Stimulated activated CD4-positive, alpha-beta T cell treated with anti-CD3 and anti-CD28 coated beads, Interleukin-1b, Interleukin-23, amount 100 ng/mL, for 24 hours (primary cell): ENCODE measurements at regions not wholly inside any gene's neighbourhood (a gene's known extent, or its start where the extent isn't known, plus 50 kb on each side); places are given as distances from the start of the nearest gene placed in this dataset.
A peak's percentile ranks its signal among the peaks of the same experiment; 100 is the strongest.

Experiments
- DNase-seq, 4 experiments: peaks; one replicate each; pipeline ENCODE4 v3.0.0-alpha.2; 2020; ENCODE audit warnings: low read depth in 4 of 4, low spot score in 1 of 4

GRCh38 chr6:132934496-132934895 is 120.1 kb downstream of the RPS12 start:
- DNase-seq: no peak

DNA sequence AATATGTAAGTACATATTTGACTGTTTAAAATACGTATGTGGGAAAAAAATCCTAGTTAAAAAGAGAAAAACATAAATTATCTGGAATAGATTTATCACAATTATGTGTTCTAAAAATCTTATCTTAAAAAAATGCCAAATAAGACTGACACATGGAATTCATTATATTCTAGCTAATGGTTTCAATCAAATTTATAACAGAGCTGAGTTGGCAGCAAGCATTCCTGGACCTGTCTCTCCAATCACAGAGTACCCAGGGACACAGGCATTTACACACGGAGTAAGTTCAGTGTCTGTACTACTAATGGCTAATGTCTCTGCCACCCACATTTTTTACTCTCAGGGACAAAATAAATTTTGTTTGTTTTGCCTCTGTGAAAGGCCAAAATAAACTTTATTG is 122.3 kb downstream of the RPS12 start:
- DNase-seq: no peak

- peak in 1 of 4 experiments; percentile 0 for DNase-seq
Measured at GRCh38 chr6:132937466-132937906, 123.1 kb downstream of the RPS12 start.

- no peak for DNase-seq
Measured at GRCh38 chr6:132948889-132949288, 134.5 kb downstream of the RPS12 start.

- no peak for DNase-seq
Measured at GRCh38 chr6:132950566-132950965, 136.2 kb downstream of the RPS12 start.

DNA sequence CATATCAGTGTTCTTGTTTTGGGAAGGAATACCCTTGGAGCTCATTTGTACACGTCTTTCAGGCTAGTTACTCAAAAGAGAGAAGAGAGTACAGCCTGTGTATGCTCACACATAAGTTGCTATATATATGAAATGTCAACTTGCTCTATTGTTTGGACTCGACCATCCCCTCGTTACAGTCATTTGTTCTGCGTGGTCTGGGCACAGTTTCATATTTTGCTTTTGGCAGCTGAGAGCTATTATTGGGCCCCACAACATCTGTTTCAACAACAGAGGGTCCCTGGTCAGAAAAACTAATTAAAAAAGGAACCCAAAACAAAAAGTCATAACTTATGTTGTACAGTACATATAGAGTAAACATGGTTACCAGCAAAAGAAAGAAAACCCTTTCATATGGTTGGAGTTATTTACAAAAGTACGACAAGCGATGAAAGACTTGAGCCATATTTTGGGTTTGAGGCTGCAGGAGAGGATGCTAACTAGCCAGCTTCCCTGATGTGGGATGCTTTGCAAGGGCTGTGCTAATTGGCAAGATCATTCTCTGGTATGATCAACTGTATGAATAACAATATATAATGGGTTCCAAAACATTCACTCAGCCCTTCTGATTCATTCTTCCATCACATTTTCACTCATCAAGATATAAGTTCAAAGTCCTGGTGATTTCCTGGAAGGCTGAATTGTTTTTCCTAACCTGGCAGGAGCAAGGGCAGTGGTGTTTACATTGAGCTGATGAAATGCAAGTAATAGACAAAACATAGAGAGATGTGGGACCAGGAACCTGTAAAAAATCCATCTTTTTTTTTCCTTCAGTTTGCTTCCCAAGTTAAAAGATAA is 137.9 kb downstream of the RPS12 start:
- no peak for DNase-seq

- no peak for DNase-seq
Measured at GRCh38 chr6:132952986-132953385, 138.6 kb downstream of the RPS12 start.

DNA sequence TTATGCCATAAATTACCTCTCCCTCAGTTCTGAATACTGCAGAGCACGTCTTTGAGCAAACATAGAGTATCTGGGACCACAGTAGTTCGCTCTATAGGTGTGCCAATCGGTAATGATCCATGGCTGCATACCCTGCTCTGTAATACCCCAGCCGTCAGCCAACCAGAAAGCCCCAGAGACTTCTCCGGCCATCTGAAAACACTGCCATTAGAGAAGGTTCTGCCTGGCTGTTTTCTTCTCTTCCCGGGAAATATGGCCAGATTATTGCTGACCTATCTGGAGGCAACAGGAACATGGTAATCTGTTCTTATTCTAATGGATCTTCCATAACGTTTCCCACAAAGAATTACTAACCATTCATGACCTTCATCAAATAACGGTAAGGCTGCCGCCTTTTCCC is 139.9 kb downstream of the RPS12 start:
- no peak for DNase-seq

GRCh38 chr6:132954936-132955335 is 140.6 kb downstream of the RPS12 start:
- no peak for DNase-seq

GRCh38 chr6:132959639-132960326 is 145.4 kb downstream of the RPS12 start:
- no peak for DNase-seq

GRCh38 chr6:132960720-132961119 is 146.4 kb downstream of the RPS12 start:
- no peak for DNase-seq

DNA sequence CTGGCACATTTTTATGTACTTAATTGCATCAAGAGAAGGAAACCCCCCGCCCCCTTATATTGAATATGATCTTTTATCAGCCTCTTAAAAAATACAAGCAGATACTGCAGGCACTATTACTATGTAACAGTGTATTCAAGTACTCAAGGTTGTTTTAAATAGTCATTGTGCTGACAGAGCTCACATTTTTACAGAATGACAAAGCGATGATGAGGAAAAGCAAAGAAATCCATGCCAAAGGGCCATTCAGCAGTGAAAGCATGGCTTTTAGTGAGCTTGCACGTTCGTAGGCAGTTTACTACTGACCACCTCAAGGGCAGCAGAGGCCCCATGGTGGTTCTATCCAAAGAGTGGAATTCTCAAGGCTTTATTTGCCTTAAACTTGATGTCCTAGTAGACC is 146.8 kb downstream of the RPS12 start:
- DNase-seq: no peak

- DNase-seq: no peak
Measured at GRCh38 chr6:132961610-132962009, 147.2 kb downstream of the RPS12 start.

DNA sequence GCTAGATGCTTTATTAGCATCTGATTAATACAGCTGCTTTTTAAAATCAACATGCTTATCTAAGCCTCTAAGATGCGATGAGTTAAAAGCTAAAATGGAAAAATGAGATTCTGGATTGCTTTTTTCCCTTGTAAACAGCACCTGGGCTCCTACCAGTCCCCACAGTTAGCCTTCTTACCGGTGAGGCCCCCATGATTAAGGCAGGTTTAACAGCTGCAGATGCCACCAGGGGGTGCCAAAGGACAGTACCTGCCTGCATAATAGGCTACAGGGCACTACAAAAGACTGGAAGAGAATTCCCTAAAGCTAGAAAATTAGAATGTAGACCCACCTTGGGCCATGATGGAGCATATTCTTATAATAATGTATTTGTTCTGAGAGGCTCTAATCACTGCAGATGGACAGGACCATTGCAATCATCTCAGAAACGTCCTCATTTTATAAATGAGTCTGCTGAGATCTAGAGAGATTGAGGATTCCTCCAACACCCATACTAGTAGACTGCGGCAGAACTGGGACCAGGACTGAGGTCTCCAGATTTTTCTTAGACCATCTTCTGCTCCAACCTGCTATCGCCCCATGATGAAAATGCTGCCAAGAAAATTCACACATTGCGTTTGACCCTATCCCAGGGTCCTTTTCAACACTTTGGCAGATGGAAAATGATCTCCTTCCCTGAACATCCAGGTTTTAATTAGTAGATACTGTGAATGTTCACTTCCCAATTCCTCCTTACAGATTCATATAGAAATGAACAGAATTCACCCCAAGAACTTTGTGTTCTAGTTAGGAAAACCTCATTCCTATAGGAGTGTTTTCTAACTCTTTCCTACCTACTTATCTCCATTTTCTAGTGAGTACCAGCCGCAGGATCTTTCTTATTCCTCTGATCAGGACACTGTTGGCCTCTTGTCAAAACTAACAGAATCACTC is 148.8 kb downstream of the RPS12 start:
- DNase-seq: peak; percentile 16 to 47 (median 26)

- no peak for DNase-seq
Measured at GRCh38 chr6:132964101-132964867, 149.9 kb downstream of the RPS12 start.

- DNase-seq: no peak
Measured at GRCh38 chr6:132964868-132965382, 150.6 kb downstream of the RPS12 start.

- no peak for DNase-seq
Measured at GRCh38 chr6:132967871-132968270, 153.5 kb downstream of the RPS12 start.

DNA sequence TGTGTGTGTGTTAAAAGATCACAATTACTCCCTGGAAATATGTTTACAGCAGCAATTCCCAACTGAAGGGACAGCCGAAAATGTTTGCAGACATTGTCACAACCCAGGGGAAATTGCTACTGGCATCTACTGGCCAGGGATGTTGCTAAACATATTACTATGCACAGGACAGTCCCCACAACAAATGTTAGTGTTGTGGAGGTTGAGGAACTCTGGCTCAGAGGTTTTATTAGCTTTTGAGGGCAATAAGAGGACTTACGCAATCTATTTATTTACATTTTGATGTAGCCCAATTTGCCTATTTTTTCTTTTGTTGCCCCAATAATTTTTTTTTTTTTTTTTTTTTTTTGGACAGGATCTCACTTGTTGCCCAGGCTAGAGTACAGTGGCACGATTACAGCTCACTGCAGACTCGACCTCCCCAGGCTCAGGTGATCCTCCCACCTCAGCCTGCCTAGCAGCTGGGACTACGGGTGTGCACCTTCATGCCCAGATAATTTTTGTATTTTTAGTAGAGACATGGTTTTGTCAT is 154.1 kb downstream of the RPS12 start:
- DNase-seq: no peak

DNA sequence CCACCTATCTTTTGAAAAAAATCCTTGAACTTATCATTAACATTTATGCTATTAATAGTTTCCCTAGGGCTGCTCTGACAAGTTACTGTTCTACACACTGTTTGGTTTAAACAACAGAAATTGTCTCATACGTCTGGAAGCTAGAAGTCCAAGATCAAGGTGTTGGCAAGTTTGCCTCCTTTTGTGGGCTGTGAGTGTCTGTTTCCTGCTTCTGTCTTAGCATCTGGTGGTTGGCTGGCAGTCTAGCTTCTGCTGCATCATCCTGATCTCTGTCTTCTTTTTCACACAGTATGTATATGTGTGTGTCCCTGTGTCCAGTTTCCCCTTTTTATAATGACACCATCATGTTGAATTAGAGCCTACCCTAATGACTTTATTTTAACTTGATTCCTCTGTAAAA is 154.8 kb downstream of the RPS12 start:
- DNase-seq: no peak

DNA sequence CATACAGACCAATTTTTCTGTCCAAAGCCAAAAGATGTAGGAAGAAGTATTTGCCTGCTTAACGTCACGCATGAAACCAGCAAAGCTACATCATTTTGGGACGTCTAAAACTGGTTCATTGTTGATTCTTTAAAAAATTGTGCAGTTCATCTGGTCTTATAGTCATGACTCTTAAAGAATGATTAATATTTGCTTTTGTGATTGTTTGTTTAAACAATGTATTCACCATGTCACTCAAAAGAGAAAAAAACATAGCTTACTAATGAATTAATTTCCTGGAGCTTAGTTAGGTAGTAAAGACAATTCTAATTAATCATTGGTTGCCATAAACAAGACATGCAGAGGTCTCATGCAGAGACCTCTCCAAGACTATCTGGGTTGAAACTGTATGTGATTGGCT is 157.3 kb downstream of the RPS12 start:
- no peak for DNase-seq
